Rectal smooth muscle tissue (tissue), 1 donor: ENCODE measurements at regions not wholly inside any gene's neighbourhood (a gene's known extent, or its start where the extent isn't known, plus 50 kb on each side); places are given as distances from the start of the nearest gene placed in this dataset.

ENCODE experiments used
- H3K27ac ChIP-seq: one replicate; pipeline ENCODE4 v1.7.0; 2013; ENCODE audit warnings: low read depth, low read length, inconsistent platforms
- H3K27me3 ChIP-seq: one replicate; pipeline ENCODE4 v1.7.0; 2013; ENCODE audit warnings: low read length; ENCODE audit not compliant: control insufficient read depth, insufficient read depth
- H3K36me3 ChIP-seq: one replicate; pipeline ENCODE4 v1.7.0; 2013; ENCODE audit warnings: low read length; ENCODE audit not compliant: control insufficient read depth, insufficient read depth
- H3K4me1 ChIP-seq: one replicate; pipeline ENCODE4 v1.7.0; 2013; ENCODE audit warnings: low read length; ENCODE audit not compliant: control insufficient read depth, insufficient read depth
- H3K4me3 ChIP-seq: one replicate; pipeline ENCODE4 v1.7.0; 2013; ENCODE audit warnings: low read length
- H3K9ac ChIP-seq: one replicate; pipeline ENCODE4 v1.7.0; 2013; ENCODE audit warnings: low read length

DNA sequence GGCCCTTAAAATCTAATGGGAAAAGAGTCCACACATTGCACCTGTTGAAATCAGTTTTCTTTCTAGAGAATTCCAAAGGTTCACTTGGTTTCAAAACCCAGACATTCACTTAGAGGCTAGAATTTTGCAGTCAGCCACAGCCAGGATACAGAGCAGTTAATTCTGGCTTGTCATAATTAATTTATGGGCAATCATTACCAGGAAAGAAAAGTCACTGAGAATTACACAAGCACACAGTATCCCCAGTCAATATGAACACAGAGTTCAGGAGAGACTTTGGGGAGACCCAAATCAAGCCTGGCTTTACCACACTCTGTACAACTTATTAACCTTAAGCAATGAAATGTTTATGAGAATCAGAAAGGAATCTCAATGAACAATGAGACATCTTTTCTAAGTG lies 224.3 kb upstream of the SOX21 start:
- H3K4me3 ChIP-seq = no peak overlapping the region
- H3K4me1 ChIP-seq = no peaks in the 10 kb centered on the region
- H3K36me3 ChIP-seq = no peaks in the 10 kb centered on the region
- no peak overlapping the region for H3K27ac ChIP-seq
- no peaks in the 10 kb centered on the region for H3K27me3 ChIP-seq
- no peak overlapping the region for H3K9ac ChIP-seq

DNA sequence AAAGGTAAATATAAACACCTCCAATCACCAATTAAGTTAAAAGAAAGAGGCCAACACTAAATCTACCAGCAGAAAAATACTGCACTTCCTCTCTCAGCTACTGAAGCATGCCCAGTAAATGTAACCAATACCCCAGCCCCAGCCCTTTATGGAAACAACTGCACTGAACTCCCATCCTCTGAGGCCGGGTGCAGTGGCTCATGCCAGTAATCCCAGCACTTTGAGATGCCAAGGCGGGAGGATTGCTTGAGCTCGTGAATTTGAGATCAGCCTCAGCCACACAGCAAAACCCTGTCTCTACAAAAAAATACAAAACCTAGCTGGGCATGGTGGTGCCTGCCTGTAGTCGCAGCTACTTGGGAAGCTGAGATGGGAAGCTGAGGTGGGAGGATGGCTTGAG lies 221.6 kb upstream of the SOX21 start:
- no peaks in the 10 kb centered on the region for H3K4me1 ChIP-seq
- H3K27ac ChIP-seq = no peak overlapping the region
- H3K36me3 ChIP-seq = no peaks in the 10 kb centered on the region
- H3K4me3 ChIP-seq = no peak overlapping the region
- no peaks in the 10 kb centered on the region for H3K27me3 ChIP-seq
- no peak overlapping the region for H3K9ac ChIP-seq

DNA sequence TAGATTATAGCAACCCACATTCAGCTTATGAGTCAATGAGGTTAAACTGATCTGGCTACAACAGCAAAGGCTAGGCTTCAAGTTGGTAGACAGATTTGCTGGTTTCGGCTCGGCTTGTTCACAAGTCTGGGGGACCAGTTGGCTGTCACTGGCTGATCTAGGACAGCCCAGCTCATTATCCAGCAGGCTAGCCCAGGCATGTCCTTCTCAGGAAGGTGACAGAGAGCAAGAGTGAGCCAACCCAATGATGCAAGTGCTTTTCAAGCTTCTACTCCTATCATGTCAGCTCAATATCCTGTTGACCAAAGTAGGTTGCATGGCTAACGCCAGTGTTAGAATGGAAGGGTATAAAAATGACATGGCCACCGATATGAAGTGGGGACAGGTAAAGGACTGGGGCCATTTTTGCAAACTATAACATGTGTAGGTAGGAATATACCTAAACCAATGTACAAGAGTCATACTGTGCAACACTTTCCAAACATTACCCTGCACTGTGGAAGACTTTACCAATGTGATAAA lies 220.9 kb upstream of the SOX21 start:
- no peak overlapping the region for H3K9ac ChIP-seq
- no peaks in the 10 kb centered on the region for H3K4me1 ChIP-seq
- H3K27ac ChIP-seq = no peak overlapping the region
- H3K36me3 ChIP-seq = no peaks in the 10 kb centered on the region
- no peak overlapping the region for H3K4me3 ChIP-seq
- H3K27me3 ChIP-seq = no peaks in the 10 kb centered on the region

DNA sequence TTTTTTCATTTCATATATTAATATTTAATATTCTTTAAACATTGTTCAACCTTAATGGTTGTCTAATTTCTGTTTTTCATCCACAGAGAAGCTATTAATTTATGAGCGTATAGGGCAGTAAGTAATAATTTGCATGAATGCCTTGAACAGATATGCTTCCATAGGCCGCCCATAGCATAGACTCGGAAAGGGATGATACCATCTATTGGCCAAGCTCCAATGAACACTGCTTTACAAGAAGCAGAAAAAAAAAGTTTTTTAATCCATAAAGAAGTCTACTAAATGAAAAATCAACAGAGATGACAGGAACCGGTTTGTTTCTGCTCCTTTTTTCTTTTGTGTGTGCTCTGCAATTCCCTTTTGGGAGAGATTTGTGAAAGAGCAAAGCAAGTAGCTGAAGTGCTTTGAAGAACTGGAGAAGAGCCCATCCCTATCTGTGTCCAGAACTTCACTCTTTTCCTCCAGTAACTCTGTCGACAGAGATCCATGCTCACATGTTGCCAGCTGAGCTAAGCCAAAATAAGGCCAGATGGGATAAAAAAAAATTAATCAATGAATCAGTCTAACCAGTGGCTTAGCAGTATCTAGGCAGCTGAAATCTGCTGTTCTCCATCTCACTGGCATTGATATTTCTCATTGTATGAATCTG lies 215.9 kb upstream of the SOX21 start:
- Histone ChIP-seq H3K27ac (no peak overlapping the region), H3K36me3 (no peaks in the 10 kb centered on the region), H3K9ac (no peak overlapping the region), H3K4me3 (no peak overlapping the region), H3K4me1 (no peaks in the 10 kb centered on the region), H3K27me3 (no peaks in the 10 kb centered on the region)

DNA sequence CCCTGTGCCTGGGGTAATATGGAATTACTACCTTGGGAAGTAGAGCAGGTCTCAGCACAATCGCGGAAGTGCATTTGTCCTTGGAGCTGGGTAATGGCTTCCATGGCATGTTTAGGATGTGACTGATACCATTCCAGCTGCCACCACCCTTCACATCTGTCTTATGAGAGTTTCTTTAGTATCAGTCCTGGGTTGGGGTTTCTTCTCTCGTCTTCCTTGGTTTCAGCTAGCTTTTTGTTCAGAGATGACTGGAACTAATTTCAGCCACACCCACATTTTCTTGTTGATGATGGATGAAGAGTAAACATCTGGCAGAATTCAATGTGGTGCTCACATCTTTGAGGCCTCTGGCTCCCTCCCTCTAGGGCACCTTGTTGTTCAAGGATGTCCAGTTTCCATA lies 212.9 kb upstream of the SOX21 start:
- Histone ChIP-seq H3K4me1 (no peaks in the 10 kb centered on the region), H3K4me3 (no peak overlapping the region), H3K36me3 (no peaks in the 10 kb centered on the region), H3K27me3 (no peaks in the 10 kb centered on the region), H3K9ac (no peak overlapping the region), H3K27ac (no peak overlapping the region)

DNA sequence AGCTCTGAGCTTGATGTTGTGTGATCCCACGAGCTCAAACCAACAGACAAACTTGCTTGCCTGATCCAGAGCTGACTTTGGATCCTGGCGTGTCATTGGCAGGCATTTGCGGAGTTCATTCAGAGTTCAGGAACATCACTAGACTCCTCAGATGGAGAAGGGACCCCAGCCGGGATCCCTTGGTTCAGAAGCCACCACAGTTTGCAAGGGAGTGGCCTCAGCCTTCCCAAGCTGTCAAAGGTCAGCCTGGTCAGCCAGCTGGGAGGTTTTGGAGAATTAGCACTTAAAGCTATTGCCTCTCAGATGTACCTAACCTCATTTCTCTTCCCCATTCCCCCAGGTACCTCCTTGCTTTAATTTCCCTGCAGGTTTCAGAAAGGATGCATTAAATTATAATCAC lies 208.8 kb upstream of the SOX21 start:
- Histone ChIP-seq H3K36me3 (no peaks in the 10 kb centered on the region), H3K27ac (no peak overlapping the region)

DNA sequence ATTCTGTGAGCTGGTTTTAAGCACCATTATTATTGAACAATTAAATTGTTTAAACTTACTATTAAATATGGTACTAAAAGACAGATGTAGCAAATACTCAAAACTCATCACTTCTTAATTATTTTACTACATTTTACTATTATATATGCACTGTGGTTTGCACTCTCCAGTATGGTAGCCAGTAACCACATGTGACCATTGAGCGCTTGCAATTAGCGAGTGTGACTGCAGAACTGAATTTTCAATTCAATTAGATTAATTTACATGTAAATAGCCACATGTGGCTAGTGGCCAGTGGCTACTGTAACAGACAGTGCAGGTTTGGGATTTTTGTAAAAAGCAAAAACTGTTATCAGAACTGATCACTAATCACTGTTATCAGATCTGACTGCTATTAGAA lies 208.2 kb upstream of the SOX21 start:
- no peaks in the 10 kb centered on the region for H3K27me3 ChIP-seq
- no peak overlapping the region for H3K4me3 ChIP-seq
- H3K4me1 ChIP-seq = no peaks in the 10 kb centered on the region
- no peak overlapping the region for H3K9ac ChIP-seq
- H3K36me3 ChIP-seq = no peaks in the 10 kb centered on the region
- H3K27ac ChIP-seq = no peak overlapping the region

More for the DNA sequence above, 208.8 kb upstream of the SOX21 start:
- no peaks in the 10 kb centered on the region for H3K4me1 ChIP-seq
- no peak overlapping the region for H3K9ac ChIP-seq
- H3K4me3 ChIP-seq = no peak overlapping the region
- H3K27me3 ChIP-seq = no peaks in the 10 kb centered on the region

DNA sequence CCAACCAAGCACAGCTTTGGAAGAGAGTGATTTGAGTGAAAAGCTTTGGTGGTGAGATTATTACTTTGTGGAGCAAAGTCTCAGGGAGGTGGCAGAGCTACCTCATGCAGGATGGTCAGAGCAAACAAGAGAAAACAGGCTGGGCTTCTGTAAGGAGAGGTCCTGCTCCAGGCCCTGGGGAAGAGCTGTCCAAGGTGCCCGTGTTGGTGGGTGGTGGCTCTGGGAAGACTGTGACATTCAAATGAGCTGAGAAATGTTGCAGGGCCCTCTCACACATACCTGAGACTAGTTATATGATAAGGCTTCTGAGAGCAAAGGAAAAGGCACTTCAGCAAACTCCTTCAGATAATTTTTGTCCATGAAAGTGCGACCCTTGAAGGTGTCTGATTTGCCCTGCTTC lies 205.5 kb upstream of the SOX21 start:
- Histone ChIP-seq H3K36me3 (no peaks in the 10 kb centered on the region), H3K4me1 (no peaks in the 10 kb centered on the region), H3K9ac (no peak overlapping the region), H3K27ac (no peak overlapping the region), H3K4me3 (no peak overlapping the region), H3K27me3 (no peaks in the 10 kb centered on the region)

DNA sequence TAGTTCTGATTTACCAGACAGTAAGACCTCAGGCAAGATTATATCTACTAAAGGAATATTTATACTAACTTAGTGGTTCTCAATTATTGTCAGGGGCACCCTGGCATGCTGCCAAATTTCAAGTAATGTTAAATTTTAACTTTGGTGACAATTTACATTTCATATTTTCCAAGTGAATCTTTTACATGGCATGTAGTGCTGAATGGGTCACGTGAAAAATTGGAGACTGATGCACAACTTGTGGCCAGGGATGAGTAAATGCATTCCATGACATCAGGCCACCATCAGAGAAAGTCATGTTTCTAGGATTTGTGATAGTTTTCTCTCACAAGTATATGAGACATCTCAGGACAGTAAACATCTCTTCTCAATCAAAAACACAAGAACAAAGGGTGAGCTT lies 202.6 kb upstream of the SOX21 start:
- Histone ChIP-seq H3K27me3 (no peaks in the 10 kb centered on the region), H3K4me1 (no peaks in the 10 kb centered on the region), H3K4me3 (no peak overlapping the region), H3K9ac (no peak overlapping the region), H3K36me3 (no peaks in the 10 kb centered on the region), H3K27ac (no peak overlapping the region)

DNA sequence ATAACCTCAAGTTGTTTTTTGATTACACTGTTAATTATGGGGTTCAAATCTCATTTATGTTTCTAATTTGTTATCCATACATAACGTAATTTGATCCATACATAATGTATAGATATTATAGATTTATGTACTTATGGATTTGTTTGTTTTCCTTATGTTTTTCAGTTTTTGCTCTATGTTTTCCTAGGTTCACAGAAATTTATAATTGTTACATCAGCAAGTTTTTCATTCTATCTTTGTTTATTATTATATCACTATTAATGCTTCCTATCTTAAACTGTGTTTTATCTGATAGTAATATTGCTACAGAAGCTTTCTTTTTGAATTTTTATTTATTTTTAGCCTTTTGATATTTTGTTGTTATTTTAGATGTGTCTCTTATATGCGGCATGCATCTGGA lies 194.3 kb upstream of the SOX21 start:
- H3K9ac ChIP-seq = no peak overlapping the region
- H3K4me1 ChIP-seq = no peaks in the 10 kb centered on the region
- H3K36me3 ChIP-seq = no peaks in the 10 kb centered on the region
- no peak overlapping the region for H3K4me3 ChIP-seq
- no peaks in the 10 kb centered on the region for H3K27me3 ChIP-seq
- H3K27ac ChIP-seq = no peak overlapping the region

DNA sequence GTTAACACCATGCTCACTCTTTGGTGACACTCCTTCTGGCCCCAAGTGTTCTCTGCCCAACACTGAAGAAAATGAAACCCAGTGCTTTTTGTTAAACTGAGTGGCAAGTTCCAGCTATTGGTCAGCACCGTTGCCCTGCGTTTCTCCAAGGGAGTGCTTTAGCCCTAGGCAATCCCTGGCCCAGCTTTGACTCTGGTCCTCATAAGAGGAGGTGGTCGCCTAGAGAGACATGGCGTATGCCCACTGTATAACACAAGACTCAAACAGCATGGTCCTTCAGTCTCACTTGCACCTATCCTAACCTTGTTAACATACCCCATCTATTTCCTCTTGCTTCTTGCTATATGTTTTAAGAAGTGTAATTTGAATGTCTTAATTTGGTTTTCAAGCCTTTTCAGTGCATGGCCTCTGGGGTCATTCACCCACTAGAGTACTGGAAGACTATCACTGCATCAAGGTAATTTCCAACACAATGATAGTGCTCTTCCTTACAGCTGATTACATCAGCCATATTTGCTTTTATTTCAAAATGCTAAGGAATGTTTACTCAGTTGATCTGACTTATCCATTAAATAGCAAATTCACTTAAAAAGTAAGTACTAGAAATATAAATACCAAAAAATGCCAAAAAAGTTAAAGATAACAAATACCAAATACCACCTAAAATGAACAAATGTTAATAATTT lies 190.5 kb upstream of the SOX21 start:
- no peaks in the 10 kb centered on the region for H3K36me3 ChIP-seq
- H3K27ac ChIP-seq = no peak overlapping the region
- no peak overlapping the region for H3K4me3 ChIP-seq
- H3K27me3 ChIP-seq = no peaks in the 10 kb centered on the region
- no peaks in the 10 kb centered on the region for H3K4me1 ChIP-seq
- H3K9ac ChIP-seq = no peak overlapping the region

DNA sequence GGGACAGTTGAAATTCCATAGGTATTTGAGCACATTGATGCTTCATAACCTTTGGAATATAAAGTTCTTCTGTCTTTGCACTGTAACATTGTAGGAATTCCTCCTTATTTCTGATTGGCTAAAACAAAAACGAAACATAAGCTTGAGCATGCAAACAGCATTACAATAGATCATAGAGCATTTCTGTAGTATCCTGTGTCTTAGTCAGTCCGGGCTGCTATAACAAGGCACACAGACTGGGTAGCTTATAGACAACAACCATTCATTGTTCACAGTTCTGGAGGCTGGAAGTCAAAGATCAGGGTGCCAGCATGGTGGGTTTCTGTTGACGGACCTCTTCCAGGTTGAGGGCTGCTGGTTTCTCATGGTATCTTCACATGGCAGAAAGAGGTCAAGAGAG lies 188.7 kb upstream of the SOX21 start:
- H3K27me3 ChIP-seq = no peaks in the 10 kb centered on the region
- H3K9ac ChIP-seq = no peak overlapping the region
- H3K36me3 ChIP-seq = no peaks in the 10 kb centered on the region
- H3K4me1 ChIP-seq = no peaks in the 10 kb centered on the region
- H3K27ac ChIP-seq = no peak overlapping the region
- H3K4me3 ChIP-seq = no peak overlapping the region

DNA sequence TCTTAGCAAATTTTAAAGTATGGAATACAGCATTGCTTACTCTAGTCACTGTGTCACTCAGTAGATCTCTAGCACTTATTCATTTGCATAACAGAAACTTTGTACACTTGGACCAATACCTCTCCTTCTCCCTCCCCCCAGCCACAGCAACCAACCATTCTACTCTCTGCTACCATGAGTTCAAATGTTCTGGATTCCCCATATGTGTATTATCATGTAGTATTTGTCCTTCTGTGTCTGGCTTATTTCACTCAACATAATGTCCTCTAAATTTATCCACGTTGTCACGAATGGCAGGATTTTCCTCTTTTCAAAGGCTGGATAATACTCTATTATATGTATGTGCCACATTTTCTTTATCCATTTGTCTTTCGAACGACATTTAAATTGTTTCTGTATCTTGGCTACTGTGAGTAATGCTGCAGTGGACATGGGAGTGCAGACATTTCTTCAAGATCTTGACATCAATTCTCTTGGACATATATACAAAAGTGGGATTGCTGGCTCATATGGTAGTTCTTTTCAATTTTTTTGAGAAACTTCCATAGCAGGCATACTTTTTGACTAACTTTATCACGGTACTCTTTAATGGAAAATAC lies 184.5 kb upstream of the SOX21 start:
- Histone ChIP-seq H3K9ac (no peak overlapping the region), H3K4me3 (no peak overlapping the region), H3K36me3 (no peaks in the 10 kb centered on the region), H3K27me3 (no peaks in the 10 kb centered on the region), H3K4me1 (no peaks in the 10 kb centered on the region), H3K27ac (no peak overlapping the region)
